ENCODE measurements at regions not wholly inside any gene's neighbourhood (a gene's known extent, or its start where the extent isn't known, plus 50 kb on each side); places are given as distances from the start of the nearest gene placed in this dataset.
"Not testable (repeated sequence)": the region's sequence is repeated elsewhere in the genome, so short reads cannot be mapped to it uniquely, and the experiment has no call there.

DNA sequence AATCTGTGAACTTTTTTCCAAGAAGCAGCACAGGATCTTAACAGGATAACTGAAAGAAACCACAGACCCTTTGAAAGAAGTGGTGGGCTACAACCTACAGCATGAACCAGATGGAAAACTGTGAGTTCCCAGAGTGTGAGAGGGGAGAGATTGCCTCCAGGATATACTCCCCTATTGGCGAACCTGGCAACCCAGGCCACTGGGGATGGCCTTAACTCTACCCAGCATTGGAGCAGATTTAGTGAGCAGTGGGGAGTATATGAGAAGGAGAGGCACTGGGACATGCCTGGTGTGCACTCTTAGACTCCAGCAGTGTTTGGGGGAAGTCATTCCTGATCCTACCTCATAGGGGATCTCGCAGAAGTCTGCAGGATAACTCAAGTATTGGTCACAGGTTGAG lies 201.0 kb upstream of the TP63 start:
- Mint-ChIP-seq H3K9me3 (peaks cover 9% of the 10 kb centered on the region; the same call in 1 of the 2 replicates), H3K36me3 (no peaks in the 10 kb centered on the region), H3K27ac (no peak overlapping the region; the same call in 1 of the 2 replicates), H3K4me1 (peaks cover 27% of the 10 kb centered on the region), H3K27me3 (ENCODE audit: low read depth) (no peaks in the 10 kb centered on the region; the same call in 1 of the 2 replicates), H3K4me3 (no peak overlapping the region)
- CTCF ChIA-PET = no interaction called here
- TF ChIP-seq ETV6 (CRISPR knock-in tag; IDR thresholded peaks at IDR 0.05) = no peak
- TF ChIP-seq NR2C2 (CRISPR knock-in tag; IDR thresholded peaks at IDR 0.05) = no peak
- TF ChIP-seq GRHL2 (CRISPR knock-in tag; IDR thresholded peaks at IDR 0.05; ENCODE audit: insufficient replicate concordance, severe bottlenecking) = no peak
- TF ChIP-seq, protein P1, sequence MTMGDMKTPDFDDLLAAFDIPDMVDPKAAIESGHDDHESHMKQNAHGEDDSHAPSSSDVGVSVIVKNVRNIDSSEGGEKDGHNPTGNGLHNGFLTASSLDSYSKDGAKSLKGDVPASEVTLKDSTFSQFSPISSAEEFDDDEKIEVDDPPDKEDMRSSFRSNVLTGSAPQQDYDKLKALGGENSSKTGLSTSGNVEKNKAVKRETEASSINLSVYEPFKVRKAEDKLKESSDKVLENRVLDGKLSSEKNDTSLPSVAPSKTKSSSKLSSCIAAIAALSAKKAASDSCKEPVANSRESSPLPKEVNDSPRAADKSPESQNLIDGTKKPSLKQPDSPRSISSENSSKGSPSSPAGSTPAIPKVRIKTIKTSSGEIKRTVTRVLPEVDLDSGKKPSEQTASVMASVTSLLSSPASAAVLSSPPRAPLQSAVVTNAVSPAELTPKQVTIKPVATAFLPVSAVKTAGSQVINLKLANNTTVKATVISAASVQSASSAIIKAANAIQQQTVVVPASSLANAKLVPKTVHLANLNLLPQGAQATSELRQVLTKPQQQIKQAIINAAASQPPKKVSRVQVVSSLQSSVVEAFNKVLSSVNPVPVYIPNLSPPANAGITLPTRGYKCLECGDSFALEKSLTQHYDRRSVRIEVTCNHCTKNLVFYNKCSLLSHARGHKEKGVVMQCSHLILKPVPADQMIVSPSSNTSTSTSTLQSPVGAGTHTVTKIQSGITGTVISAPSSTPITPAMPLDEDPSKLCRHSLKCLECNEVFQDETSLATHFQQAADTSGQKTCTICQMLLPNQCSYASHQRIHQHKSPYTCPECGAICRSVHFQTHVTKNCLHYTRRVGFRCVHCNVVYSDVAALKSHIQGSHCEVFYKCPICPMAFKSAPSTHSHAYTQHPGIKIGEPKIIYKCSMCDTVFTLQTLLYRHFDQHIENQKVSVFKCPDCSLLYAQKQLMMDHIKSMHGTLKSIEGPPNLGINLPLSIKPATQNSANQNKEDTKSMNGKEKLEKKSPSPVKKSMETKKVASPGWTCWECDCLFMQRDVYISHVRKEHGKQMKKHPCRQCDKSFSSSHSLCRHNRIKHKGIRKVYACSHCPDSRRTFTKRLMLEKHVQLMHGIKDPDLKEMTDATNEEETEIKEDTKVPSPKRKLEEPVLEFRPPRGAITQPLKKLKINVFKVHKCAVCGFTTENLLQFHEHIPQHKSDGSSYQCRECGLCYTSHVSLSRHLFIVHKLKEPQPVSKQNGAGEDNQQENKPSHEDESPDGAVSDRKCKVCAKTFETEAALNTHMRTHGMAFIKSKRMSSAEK (CRISPR knock-in tag; IDR thresholded peaks at IDR 0.05; ENCODE audit: borderline replicate concordance) = no peak
- ATAC-seq = peak; percentile 61
- POLR2A ChIA-PET = no interaction called here
- no peak for DNase-seq (ENCODE audit: low spot score)

DNA sequence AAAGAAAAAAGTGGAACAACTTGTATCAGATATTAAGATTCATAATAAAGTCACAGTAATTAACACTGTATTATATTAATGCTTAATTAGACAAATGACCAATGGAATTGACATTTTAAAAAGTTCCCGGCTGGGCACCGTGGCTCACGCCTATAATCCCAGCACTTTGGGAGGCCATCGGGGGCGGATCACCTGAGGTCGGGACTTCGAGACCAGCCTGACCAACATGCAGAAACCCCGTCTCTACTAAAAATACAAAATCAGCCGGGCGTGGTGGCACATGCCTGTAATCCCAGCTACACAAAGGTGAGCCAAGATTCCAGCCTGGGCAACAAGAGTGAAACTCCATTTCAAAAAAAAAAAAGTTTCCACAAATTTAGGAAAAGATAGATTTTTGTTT lies 188.9 kb upstream of the TP63 start:
- H3K4me3 Mint-ChIP-seq; H3K36me3 Mint-ChIP-seq; H3K4me1 Mint-ChIP-seq; ATAC-seq; H3K27me3 Mint-ChIP-seq (ENCODE audit: low read depth); H3K9me3 Mint-ChIP-seq; H3K27ac Mint-ChIP-seq; DNase-seq (ENCODE audit: low spot score); CTCF ChIA-PET: not testable (repeated sequence)
- POLR2A ChIA-PET = interaction anchor here (0.7 kb wide), 1 partner anchor 156 kb away, joined by 3 read pairs; no protein-coding TSS in a partner anchor

DNA sequence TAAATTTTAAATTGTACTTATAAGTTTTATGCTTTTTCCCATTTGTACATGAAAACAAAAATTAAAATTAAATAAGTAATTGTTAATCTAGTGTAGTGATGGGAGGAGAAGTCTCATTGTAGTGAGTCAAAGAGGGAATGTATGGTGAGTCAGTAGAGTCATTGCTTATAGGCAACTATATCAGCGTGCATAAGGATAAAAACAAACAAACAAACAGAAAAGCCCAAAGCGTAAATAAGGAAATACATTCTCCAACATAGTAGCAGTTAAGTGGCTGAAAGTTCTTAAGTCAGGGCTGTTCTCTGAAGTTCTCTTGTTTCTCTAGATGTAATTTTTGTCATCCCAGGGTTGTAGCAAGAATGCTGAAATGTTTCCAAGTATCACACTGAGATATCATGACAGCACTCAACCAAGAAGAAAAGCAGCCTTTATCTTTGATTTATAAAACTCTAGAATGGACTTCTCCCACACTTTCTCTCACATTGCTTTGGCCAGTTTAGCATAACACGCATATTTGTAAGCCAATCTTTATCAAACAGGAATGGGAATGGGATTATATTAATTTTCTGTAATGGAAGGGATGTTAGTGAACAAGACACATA lies 184.1 kb upstream of the TP63 start:
- H3K27me3 Mint-ChIP-seq (ENCODE audit: low read depth) = no peaks in the 10 kb centered on the region
- ChIA-PET CTCF (no interaction called here), POLR2A (no interaction called here)
- H3K9me3 Mint-ChIP-seq = peaks cover 5% of the 10 kb centered on the region; the same call in 1 of the 2 replicates
- no peak overlapping the region for H3K27ac Mint-ChIP-seq
- ATAC-seq = no peak
- 0 out of 2 replicates have a peak, but pooled peaks cover 3% of the 10 kb centered on the region for H3K36me3 Mint-ChIP-seq
- H3K4me3 Mint-ChIP-seq = no peak overlapping the region
- no peak for DNase-seq (ENCODE audit: low spot score)
- peaks cover 13% of the 10 kb centered on the region for H3K4me1 Mint-ChIP-seq
- TF ChIP-seq, protein P2, sequence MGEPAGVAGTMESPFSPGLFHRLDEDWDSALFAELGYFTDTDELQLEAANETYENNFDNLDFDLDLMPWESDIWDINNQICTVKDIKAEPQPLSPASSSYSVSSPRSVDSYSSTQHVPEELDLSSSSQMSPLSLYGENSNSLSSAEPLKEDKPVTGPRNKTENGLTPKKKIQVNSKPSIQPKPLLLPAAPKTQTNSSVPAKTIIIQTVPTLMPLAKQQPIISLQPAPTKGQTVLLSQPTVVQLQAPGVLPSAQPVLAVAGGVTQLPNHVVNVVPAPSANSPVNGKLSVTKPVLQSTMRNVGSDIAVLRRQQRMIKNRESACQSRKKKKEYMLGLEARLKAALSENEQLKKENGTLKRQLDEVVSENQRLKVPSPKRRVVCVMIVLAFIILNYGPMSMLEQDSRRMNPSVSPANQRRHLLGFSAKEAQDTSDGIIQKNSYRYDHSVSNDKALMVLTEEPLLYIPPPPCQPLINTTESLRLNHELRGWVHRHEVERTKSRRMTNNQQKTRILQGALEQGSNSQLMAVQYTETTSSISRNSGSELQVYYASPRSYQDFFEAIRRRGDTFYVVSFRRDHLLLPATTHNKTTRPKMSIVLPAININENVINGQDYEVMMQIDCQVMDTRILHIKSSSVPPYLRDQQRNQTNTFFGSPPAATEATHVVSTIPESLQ (CRISPR knock-in tag; IDR thresholded peaks at IDR 0.05) = no peak
- no peak for TF ChIP-seq PREB (CRISPR knock-in tag; IDR thresholded peaks at IDR 0.05; ENCODE audit: borderline replicate concordance)
- TF ChIP-seq ZNF396 (CRISPR knock-in tag; IDR thresholded peaks at IDR 0.05; ENCODE audit: borderline replicate concordance) = no peak
- TF ChIP-seq NFYB (CRISPR knock-in tag; conservative IDR thresholded peaks at IDR 0.05; ENCODE audit: low read depth) = no peak
- no peak for TF ChIP-seq TP53 (CRISPR knock-in tag; IDR thresholded peaks at IDR 0.05)
- TF ChIP-seq SP1 (CRISPR knock-in tag; conservative IDR thresholded peaks at IDR 0.05) = no peak
- no peak for TF ChIP-seq RORB (CRISPR knock-in tag; IDR thresholded peaks at IDR 0.05)
- no peak for TF ChIP-seq MAX (CRISPR knock-in tag; IDR thresholded peaks at IDR 0.05)
- no peak for TF ChIP-seq TCF7 (CRISPR knock-in tag; IDR thresholded peaks at IDR 0.05; ENCODE audit: low read depth)
- no peak for TF ChIP-seq FOXP1 (CRISPR knock-in tag; IDR thresholded peaks at IDR 0.05; ENCODE audit: borderline replicate concordance)
- no peak for TF ChIP-seq HMGA2 (CRISPR knock-in tag; IDR thresholded peaks at IDR 0.05)
- TF ChIP-seq, protein P3, sequence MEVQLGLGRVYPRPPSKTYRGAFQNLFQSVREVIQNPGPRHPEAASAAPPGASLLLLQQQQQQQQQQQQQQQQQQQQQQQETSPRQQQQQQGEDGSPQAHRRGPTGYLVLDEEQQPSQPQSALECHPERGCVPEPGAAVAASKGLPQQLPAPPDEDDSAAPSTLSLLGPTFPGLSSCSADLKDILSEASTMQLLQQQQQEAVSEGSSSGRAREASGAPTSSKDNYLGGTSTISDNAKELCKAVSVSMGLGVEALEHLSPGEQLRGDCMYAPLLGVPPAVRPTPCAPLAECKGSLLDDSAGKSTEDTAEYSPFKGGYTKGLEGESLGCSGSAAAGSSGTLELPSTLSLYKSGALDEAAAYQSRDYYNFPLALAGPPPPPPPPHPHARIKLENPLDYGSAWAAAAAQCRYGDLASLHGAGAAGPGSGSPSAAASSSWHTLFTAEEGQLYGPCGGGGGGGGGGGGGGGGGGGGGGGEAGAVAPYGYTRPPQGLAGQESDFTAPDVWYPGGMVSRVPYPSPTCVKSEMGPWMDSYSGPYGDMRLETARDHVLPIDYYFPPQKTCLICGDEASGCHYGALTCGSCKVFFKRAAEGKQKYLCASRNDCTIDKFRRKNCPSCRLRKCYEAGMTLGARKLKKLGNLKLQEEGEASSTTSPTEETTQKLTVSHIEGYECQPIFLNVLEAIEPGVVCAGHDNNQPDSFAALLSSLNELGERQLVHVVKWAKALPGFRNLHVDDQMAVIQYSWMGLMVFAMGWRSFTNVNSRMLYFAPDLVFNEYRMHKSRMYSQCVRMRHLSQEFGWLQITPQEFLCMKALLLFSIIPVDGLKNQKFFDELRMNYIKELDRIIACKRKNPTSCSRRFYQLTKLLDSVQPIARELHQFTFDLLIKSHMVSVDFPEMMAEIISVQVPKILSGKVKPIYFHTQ (CRISPR knock-in tag; IDR thresholded peaks at IDR 0.05) = no peak
- TF ChIP-seq NR2C2 (CRISPR knock-in tag; IDR thresholded peaks at IDR 0.05) = no peak
- TF ChIP-seq MXD4 (CRISPR knock-in tag; IDR thresholded peaks at IDR 0.05; ENCODE audit: borderline replicate concordance) = no peak

Measured in WTC11 (cell line).